ENCODE measurements at regions not wholly inside any gene's neighbourhood (a gene's known extent, or its start where the extent isn't known, plus 50 kb on each side); places are given as distances from the start of the nearest gene placed in this dataset.

GRCh38 chr7:120216947-120217346 is 56.0 kb upstream of the KCND2 start:
- ATAC-seq (ENCODE audit: low read depth): no peak
- H3K27me3 ChIP-seq (ENCODE audit: control insufficient read depth, insufficient read depth, low read length): no peaks in the 10 kb centered on the region
- H2AFZ ChIP-seq (replicated peaks; ENCODE audit: low read length, poor library complexity): no peak overlapping the region
- H3K27ac ChIP-seq (ENCODE audit: insufficient read depth, low read length): no peak overlapping the region
- H3K4me1 ChIP-seq (ENCODE audit: control insufficient read depth, insufficient read depth, low read length): no peaks in the 10 kb centered on the region
- ChIA-PET CTCF (no interaction called here), POLR2A (ENCODE audit: unreplicated experiment) (no interaction called here)
- TF ChIP-seq CEBPB (IDR thresholded peaks at IDR 0.05; ENCODE audit: low read depth, low read length) (no peak), MXI1 (IDR thresholded peaks at IDR 0.05; ENCODE audit: borderline replicate concordance, low read depth, low read length) (no peak), NFE2L2 (IDR thresholded peaks at IDR 0.05; ENCODE audit: low read depth, low read length) (no peak), MAZ (IDR thresholded peaks at IDR 0.05; ENCODE audit: borderline replicate concordance, low read depth, low read length) (no peak), RAD21 (IDR thresholded peaks at IDR 0.05; ENCODE audit: low read length) (no peak), MAFK (IDR thresholded peaks at IDR 0.05; ENCODE audit: low read depth, low read length) (no peak), RFX5 (IDR thresholded peaks at IDR 0.05; ENCODE audit: low read depth, low read length) (no peak)
- TF ChIP-seq, protein P1, sequence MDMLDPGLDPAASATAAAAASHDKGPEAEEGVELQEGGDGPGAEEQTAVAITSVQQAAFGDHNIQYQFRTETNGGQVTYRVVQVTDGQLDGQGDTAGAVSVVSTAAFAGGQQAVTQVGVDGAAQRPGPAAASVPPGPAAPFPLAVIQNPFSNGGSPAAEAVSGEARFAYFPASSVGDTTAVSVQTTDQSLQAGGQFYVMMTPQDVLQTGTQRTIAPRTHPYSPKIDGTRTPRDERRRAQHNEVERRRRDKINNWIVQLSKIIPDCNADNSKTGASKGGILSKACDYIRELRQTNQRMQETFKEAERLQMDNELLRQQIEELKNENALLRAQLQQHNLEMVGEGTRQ (IDR thresholded peaks at IDR 0.05; ENCODE audit: low read depth, low read length): no peak
- no peaks in the 10 kb centered on the region for H3K36me3 ChIP-seq (ENCODE audit: control insufficient read depth, insufficient read depth, low read length)
- H2BK15ac ChIP-seq (ENCODE audit: low read depth, low read length): no peak overlapping the region
- no peaks in the 10 kb centered on the region for H3K9me3 ChIP-seq (ENCODE audit: control insufficient read depth, insufficient read depth, low read length)
- H3K14ac ChIP-seq (replicated peaks; ENCODE audit: low read depth, low read length): no peak overlapping the region
- in situ Hi-C loops (cut with MboI; ENCODE audit: low sequenced_read_pairs): no loop called here
- no peak overlapping the region for H2AK5ac ChIP-seq (ENCODE audit: low read depth, low read length)
- no peak overlapping the region for H3K18ac ChIP-seq (ENCODE audit: low read depth, low read length)
- H2BK5ac ChIP-seq (ENCODE audit: low read depth, low read length, poor library complexity, severe bottlenecking): no peak overlapping the region
- no peaks in the 10 kb centered on the region for H4K20me1 ChIP-seq (ENCODE audit: insufficient read depth, low read length)
- no peak overlapping the region for H3K4me2 ChIP-seq (ENCODE audit: low read depth, low read length)
- no peak overlapping the region for H3K4ac ChIP-seq (ENCODE audit: low read depth, low read length)
- H2BK120ac ChIP-seq (ENCODE audit: low read depth, low read length): no peak overlapping the region
- no peak overlapping the region for H3K4me3 ChIP-seq (ENCODE audit: insufficient read depth, low read depth, low read length)
- no peak overlapping the region for H2AK9ac ChIP-seq (replicated peaks; ENCODE audit: low read depth, low read length, poor library complexity)
- no peak overlapping the region for H4K5ac ChIP-seq (ENCODE audit: low read depth, low read length)
- H3K56ac ChIP-seq (ENCODE audit: extremely low read depth, insufficient read depth, low read length): no peak overlapping the region
- intact Hi-C loops (cut with micrococcal nuclease): no loop called here
- no TSS peak for BruUV-seq (replicated peaks)
- dilution Hi-C loops (cut with HindIII; ENCODE audit: low sequenced_read_pairs, unreplicated experiment): no loop called here
- no peaks in the 10 kb centered on the region for H3K79me1 ChIP-seq (ENCODE audit: low read depth in 1 of 2, low read length in 2 of 2)
- no peaks in the 10 kb centered on the region for H3K9me1 ChIP-seq (ENCODE audit: insufficient read depth, low read length)
- 40% methylated on average over 1 of the region's 2 CpGs; no CpG with 5 or more reads in 1 of the 2 experiments for WGBS, 2 experiments (ENCODE audit: extremely low coverage in 2 of 2, insufficient read length in 1 of 2)
- H3K23ac ChIP-seq (ENCODE audit: low read depth, low read length): no peak overlapping the region
- no peak for DNase-seq
- no peak overlapping the region for H4K91ac ChIP-seq (ENCODE audit: insufficient read depth, low read depth, low read length)
- H2BK20ac ChIP-seq (ENCODE audit: low read depth, low read length): no peak overlapping the region
- no peak overlapping the region for H3K9ac ChIP-seq (ENCODE audit: low read depth, low read length)
- no peak overlapping the region for H4K8ac ChIP-seq (ENCODE audit: low read depth in 2 of 2, low read length in 2 of 2)

Measured in IMR-90 (cell line).